KMS-11 (cell line): ENCODE measurements at regions not wholly inside any gene's neighbourhood (a gene's known extent, or its start where the extent isn't known, plus 50 kb on each side); places are given as distances from the start of the nearest gene placed in this dataset.

Experiments
- H2AFZ ChIP-seq: fragments of 200-600 bp; sonication (generic); 2 replicates; pipeline ENCODE4 v1.6.1; 2016; ENCODE audit warnings: antibody characterized with exemption, mixed run types, low read depth
- H3K27ac ChIP-seq: fragments of 200-600 bp; sonication (generic); 2 replicates; pipeline ENCODE4 v1.6.1; 2016; ENCODE audit warnings: mild to moderate bottlenecking, mixed run types
- H3K27me3 ChIP-seq: fragments of 200-600 bp; sonication (generic); 2 replicates; pipeline ENCODE4 v1.6.1; 2017; ENCODE audit warnings: mild to moderate bottlenecking, low read depth, mixed run types, moderate library complexity; ENCODE audit not compliant: insufficient read depth
- H3K36me3 ChIP-seq: fragments of 200-600 bp; sonication (generic); 2 replicates; pipeline ENCODE4 v1.6.1; 2017; ENCODE audit warnings: mild to moderate bottlenecking, mixed run types; ENCODE audit not compliant: insufficient read depth
- H3K4me1 ChIP-seq: fragments of 200-600 bp; sonication (generic); 2 replicates; pipeline ENCODE4 v1.6.1; 2016; ENCODE audit warnings: mild to moderate bottlenecking, low read depth, mixed run types; ENCODE audit not compliant: poor library complexity, severe bottlenecking
- H3K4me2 ChIP-seq: fragments of 200-600 bp; sonication (generic); 2 replicates; pipeline ENCODE4 v1.7.0; 2016; ENCODE audit warnings: mild to moderate bottlenecking, mixed run types
- H3K4me3 ChIP-seq: fragments of 200-600 bp; sonication (generic); IDR thresholded peaks from 2 replicates; pipeline ENCODE4 v1.6.1; 2017; ENCODE audit warnings: low read depth, low read length, mixed read lengths; ENCODE audit not compliant: insufficient read depth
- H3K79me2 ChIP-seq: fragments of 200-600 bp; sonication (generic); 2 replicates; pipeline ENCODE4 v1.6.1; 2016; ENCODE audit warnings: low read depth, mixed run types; ENCODE audit not compliant: insufficient read depth
- H3K9ac ChIP-seq: fragments of 200-600 bp; sonication (generic); 2 replicates; pipeline ENCODE4 v1.6.1; 2016; ENCODE audit warnings: mild to moderate bottlenecking, mixed run types
- H4K20me1 ChIP-seq: fragments of 200-600 bp; sonication (generic); 2 replicates; pipeline ENCODE4 v1.6.1; 2016; ENCODE audit warnings: mild to moderate bottlenecking, mixed run types; ENCODE audit not compliant: insufficient read depth
- CTCF ChIP-seq: fragments of 200-600 bp; sonication (generic); conservative IDR thresholded peaks from 2 replicates; pipeline ENCODE4 v1.6.1; 2017; ENCODE audit warnings: low read depth, mild to moderate bottlenecking, antibody characterized with exemption, low read length, moderate library complexity, mixed read lengths

DNA sequence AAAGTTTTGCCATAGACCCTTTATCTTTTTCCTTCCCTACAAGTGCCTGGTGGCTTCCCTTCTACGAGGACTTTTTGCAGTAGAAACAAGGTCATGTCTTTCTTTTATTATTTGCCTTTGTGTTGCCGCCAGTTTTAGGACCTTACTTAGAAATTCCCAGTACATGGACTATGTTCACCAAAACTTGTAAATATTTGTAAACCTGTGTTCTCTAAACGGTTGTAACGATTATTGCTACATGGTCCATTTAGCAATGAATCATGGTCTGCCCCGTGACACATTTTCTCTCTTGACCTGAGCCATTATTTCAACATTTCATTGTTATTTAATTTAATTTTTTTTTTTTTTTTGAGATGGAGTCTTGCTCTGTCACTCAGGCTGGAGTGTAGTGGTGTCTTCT is 110.7 kb downstream of the MFAP3L start:
- H3K27me3 ChIP-seq, result no peaks in the 10 kb centered on the region
- H3K9ac ChIP-seq, result no peak overlapping the region
- TF ChIP-seq CTCF, result no peak
- H3K36me3 ChIP-seq, result no peaks in the 10 kb centered on the region
- H4K20me1 ChIP-seq, result no peaks in the 10 kb centered on the region
- no peak overlapping the region for H3K4me2 ChIP-seq
- no peak overlapping the region for H3K4me3 ChIP-seq
- no peak overlapping the region for H2AFZ ChIP-seq
- no peaks in the 10 kb centered on the region for H3K79me2 ChIP-seq
- H3K27ac ChIP-seq, result no peak overlapping the region
- H3K4me1 ChIP-seq, result no peaks in the 10 kb centered on the region

GRCh38 chr4:169914866-169915265 is 111.3 kb downstream of the MFAP3L start:
- no peak overlapping the region for H3K4me2 ChIP-seq
- no peak overlapping the region for H2AFZ ChIP-seq
- no peaks in the 10 kb centered on the region for H3K4me1 ChIP-seq
- no peaks in the 10 kb centered on the region for H3K27me3 ChIP-seq
- no peak overlapping the region for H3K27ac ChIP-seq
- H3K4me3 ChIP-seq, result no peak overlapping the region
- TF ChIP-seq CTCF, result no peak
- H4K20me1 ChIP-seq, result no peaks in the 10 kb centered on the region
- H3K79me2 ChIP-seq, result no peaks in the 10 kb centered on the region
- no peak overlapping the region for H3K9ac ChIP-seq
- H3K36me3 ChIP-seq, result no peaks in the 10 kb centered on the region

- no peak overlapping the region for H3K27ac ChIP-seq
- H4K20me1 ChIP-seq, result no peaks in the 10 kb centered on the region
- H2AFZ ChIP-seq, result no peak overlapping the region
- no peak overlapping the region for H3K4me3 ChIP-seq
- H3K4me1 ChIP-seq, result no peaks in the 10 kb centered on the region
- no peak overlapping the region for H3K9ac ChIP-seq
- no peaks in the 10 kb centered on the region for H3K36me3 ChIP-seq
- no peaks in the 10 kb centered on the region for H3K27me3 ChIP-seq
- no peaks in the 10 kb centered on the region for H3K79me2 ChIP-seq
- H3K4me2 ChIP-seq, result no peak overlapping the region
- no peak for TF ChIP-seq CTCF
Measured at GRCh38 chr4:169912996-169913395, 113.2 kb downstream of the MFAP3L start.

GRCh38 chr4:169909897-169910296 is 116.3 kb downstream of the MFAP3L start:
- no peak overlapping the region for H3K27ac ChIP-seq
- no peak overlapping the region for H3K4me2 ChIP-seq
- no peak overlapping the region for H3K4me3 ChIP-seq
- H3K9ac ChIP-seq, result no peak overlapping the region
- H2AFZ ChIP-seq, result no peak overlapping the region
- no peaks in the 10 kb centered on the region for H3K79me2 ChIP-seq
- H4K20me1 ChIP-seq, result no peaks in the 10 kb centered on the region
- no peaks in the 10 kb centered on the region for H3K36me3 ChIP-seq
- no peaks in the 10 kb centered on the region for H3K4me1 ChIP-seq
- H3K27me3 ChIP-seq, result no peaks in the 10 kb centered on the region
- TF ChIP-seq CTCF, result no peak

GRCh38 chr4:169909479-169909878 is 116.7 kb downstream of the MFAP3L start:
- Histone ChIP-seq H3K27me3 (no peaks in the 10 kb centered on the region), H3K4me1 (no peaks in the 10 kb centered on the region), H3K4me2 (no peak overlapping the region), H4K20me1 (no peaks in the 10 kb centered on the region), H2AFZ (no peak overlapping the region), H3K27ac (no peak overlapping the region), H3K79me2 (no peaks in the 10 kb centered on the region), H3K4me3 (no peak overlapping the region), H3K9ac (no peak overlapping the region), H3K36me3 (no peaks in the 10 kb centered on the region)
- TF ChIP-seq CTCF, result no peak
